Breast epithelium (tissue), 3 donors: ENCODE measurements at regions not wholly inside any gene's neighbourhood (a gene's known extent, or its start where the extent isn't known, plus 50 kb on each side); places are given as distances from the start of the nearest gene placed in this dataset.

Experiments used
- POLR2AphosphoS5 ChIP-seq, 3 donors: sonication (generic); formaldehyde crosslinking; IDR thresholded peaks; one replicate each; pipeline ENCODE4 v1.6.1; 2017; ENCODE audit warnings: antibody characterized with exemption in 3 of 3
- TF ChIP-seq, protein P1 (sequence below), 3 donors: fragments of 450-650 bp; IDR thresholded peaks; one replicate each; pipeline ENCODE4 v1.5.1; 2016 to 2017; ENCODE audit warnings: antibody characterized with exemption in 3 of 3, mild to moderate bottlenecking in 3 of 3, moderate library complexity in 3 of 3

GRCh38 chr16:8293413-8293812 lies 296.9 kb downstream of the TMEM114 start:
- TF ChIP-seq, protein P1, sequence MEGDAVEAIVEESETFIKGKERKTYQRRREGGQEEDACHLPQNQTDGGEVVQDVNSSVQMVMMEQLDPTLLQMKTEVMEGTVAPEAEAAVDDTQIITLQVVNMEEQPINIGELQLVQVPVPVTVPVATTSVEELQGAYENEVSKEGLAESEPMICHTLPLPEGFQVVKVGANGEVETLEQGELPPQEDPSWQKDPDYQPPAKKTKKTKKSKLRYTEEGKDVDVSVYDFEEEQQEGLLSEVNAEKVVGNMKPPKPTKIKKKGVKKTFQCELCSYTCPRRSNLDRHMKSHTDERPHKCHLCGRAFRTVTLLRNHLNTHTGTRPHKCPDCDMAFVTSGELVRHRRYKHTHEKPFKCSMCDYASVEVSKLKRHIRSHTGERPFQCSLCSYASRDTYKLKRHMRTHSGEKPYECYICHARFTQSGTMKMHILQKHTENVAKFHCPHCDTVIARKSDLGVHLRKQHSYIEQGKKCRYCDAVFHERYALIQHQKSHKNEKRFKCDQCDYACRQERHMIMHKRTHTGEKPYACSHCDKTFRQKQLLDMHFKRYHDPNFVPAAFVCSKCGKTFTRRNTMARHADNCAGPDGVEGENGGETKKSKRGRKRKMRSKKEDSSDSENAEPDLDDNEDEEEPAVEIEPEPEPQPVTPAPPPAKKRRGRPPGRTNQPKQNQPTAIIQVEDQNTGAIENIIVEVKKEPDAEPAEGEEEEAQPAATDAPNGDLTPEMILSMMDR (IDR thresholded peaks at IDR 0.05): no peak
- no peak for TF ChIP-seq POLR2AphosphoS5 (IDR thresholded peaks at IDR 0.05)
